Skeletal muscle cell (primary cell): ENCODE measurements at regions not wholly inside any gene's neighbourhood (a gene's known extent, or its start where the extent isn't known, plus 50 kb on each side); places are given as distances from the start of the nearest gene placed in this dataset.

Experiments
- DNase-seq: peaks from one replicate; pipeline ENCODE4 v3.0.0-alpha.2; 2010; ENCODE audit warnings: low read depth
- H3K4me3 ChIP-seq: 2 replicates; pipeline ENCODE4 v1.5.1; 2011; ENCODE audit warnings: low read depth, mild to moderate bottlenecking, control low read depth, low read length, moderate library complexity

DNA sequence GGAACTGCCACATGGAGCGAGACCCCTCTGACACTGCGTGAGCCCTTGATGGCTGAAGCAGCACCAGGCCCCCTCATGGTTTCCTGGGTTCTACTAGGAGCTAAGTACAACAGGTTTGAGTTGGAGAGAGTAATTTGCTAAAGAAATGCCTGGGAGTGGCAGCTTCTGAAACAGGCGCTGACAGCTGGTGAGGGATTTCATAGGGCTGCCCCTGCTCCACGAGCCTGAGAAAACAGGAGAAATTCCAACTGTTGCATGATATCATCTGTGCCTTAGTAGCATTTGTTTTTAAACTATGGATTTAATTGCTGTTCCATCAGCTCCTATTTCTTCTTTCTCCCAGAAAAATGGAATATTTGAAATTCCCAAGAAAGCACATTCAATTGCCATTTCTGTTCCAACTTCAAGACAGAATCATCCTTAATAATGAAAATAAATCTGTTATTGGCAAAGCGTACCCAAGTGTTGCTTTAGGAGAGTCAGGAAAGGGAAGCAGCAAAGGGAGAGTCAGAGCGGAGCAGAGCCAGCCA is 78.8 kb upstream of the ANKFN1 start:
- DNase-seq, result peak; percentile 7

GRCh38 chr17:56076980-56077379 is 76.3 kb upstream of the ANKFN1 start:
- no peak for DNase-seq
- no peak overlapping the region for H3K4me3 ChIP-seq

More for the DNA sequence above, 78.8 kb upstream of the ANKFN1 start:
- H3K4me3 ChIP-seq, result no peak overlapping the region

DNA sequence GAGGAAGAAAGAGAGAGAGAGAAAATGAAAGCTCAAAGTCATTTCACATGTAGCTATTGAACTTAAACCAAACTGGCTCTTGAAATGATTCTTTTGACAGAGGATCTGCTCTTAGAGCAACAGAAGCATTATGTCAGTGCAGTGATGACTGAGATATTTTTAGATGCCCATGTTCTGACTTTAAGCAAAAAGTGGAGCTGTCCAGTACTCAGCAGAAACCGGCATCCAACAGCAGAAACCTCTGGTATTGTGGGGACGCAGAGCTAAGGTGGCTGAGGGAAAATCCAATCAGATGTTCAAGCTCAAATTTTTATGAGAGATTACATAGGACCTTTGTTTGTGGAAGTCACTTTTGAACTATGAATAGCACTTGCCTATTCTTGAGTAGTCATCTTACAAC is 69.8 kb upstream of the ANKFN1 start:
- DNase-seq, result no peak
- no peak overlapping the region for H3K4me3 ChIP-seq

- no peak for DNase-seq
- no peak overlapping the region for H3K4me3 ChIP-seq
Measured at GRCh38 chr17:56085576-56086267, 67.6 kb upstream of the ANKFN1 start.

GRCh38 chr17:56087199-56087598 is 66.1 kb upstream of the ANKFN1 start:
- no peak overlapping the region for H3K4me3 ChIP-seq
- no peak for DNase-seq

GRCh38 chr17:56096026-56096810 is 57.1 kb upstream of the ANKFN1 start:
- no peak overlapping the region for H3K4me3 ChIP-seq
- DNase-seq, result no peak

- no peak for DNase-seq
- no peak overlapping the region for H3K4me3 ChIP-seq
Measured at GRCh38 chr17:56098746-56099145, 54.5 kb upstream of the ANKFN1 start.

DNA sequence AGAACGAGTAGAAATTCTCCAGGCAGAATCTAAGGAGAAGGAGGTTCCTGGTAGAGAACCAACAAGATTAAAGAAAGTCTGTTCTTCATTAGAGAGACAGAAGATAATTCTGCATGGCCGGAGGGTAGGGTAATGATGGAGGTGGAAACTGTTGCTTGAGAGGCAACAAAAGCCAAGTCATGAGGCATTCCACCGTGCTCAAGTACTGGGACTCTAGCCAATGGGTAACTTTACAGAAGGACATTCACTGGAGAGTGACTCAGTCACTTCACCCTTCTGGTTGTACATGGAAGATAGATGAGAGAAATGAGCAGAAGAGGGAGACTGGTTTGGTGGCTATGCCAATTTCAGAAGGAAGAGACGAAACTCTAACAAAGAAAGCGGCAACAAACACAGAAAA is 53.6 kb upstream of the ANKFN1 start:
- H3K4me3 ChIP-seq, result no peak overlapping the region
- DNase-seq, result no peak
